ENCODE measurements at regions not wholly inside any gene's neighbourhood (a gene's known extent, or its start where the extent isn't known, plus 50 kb on each side); places are given as distances from the start of the nearest gene placed in this dataset.

GRCh38 chr22:27270818-27271510 is 530.6 kb downstream of the MN1 start:
- TF ChIP-seq EZH2phosphoT487 (IDR thresholded peaks at IDR 0.05; ENCODE audit: low read depth) (no peak), CTCF (IDR thresholded peaks at IDR 0.05; ENCODE audit: low read depth, low read length) (no peak)
- H3K27me3 ChIP-seq (ENCODE audit: low read depth, low read length), result peaks cover 8% of the 10 kb centered on the region; the same call in 1 of the 2 replicates

GRCh38 chr22:27273436-27273835 is 528.1 kb downstream of the MN1 start:
- H3K27ac ChIP-seq (ENCODE audit: low read length), result no peak overlapping the region
- H2AFZ ChIP-seq (ENCODE audit: low read depth, low read length), result no peak overlapping the region
- TF ChIP-seq EZH2phosphoT487 (IDR thresholded peaks at IDR 0.05; ENCODE audit: low read depth) (no peak), CTCF (IDR thresholded peaks at IDR 0.05; ENCODE audit: low read depth, low read length) (no peak)
- no peaks in the 10 kb centered on the region for H3K36me3 ChIP-seq (replicated peaks; ENCODE audit: low read depth, low read length)
- H3K9ac ChIP-seq (ENCODE audit: low read length), result no peak overlapping the region
- no peaks in the 10 kb centered on the region for H3K9me3 ChIP-seq (ENCODE audit: insufficient read depth, low read length)
- H3K27me3 ChIP-seq (ENCODE audit: low read depth, low read length), result peaks cover 12% of the 10 kb centered on the region; the same call in 1 of the 2 replicates
- H3K4me1 ChIP-seq (ENCODE audit: low read length), result no peaks in the 10 kb centered on the region
- no peak overlapping the region for H3K4me3 ChIP-seq (ENCODE audit: low read length)
- H3K79me2 ChIP-seq (ENCODE audit: low read length), result no peaks in the 10 kb centered on the region
- no peaks in the 10 kb centered on the region for H4K20me1 ChIP-seq (ENCODE audit: insufficient read depth, low read length)
- no peak overlapping the region for H3K4me2 ChIP-seq (ENCODE audit: low read length)

More at GRCh38 chr22:27270818-27271510, 530.6 kb downstream of the MN1 start:
- Histone ChIP-seq H3K36me3 (replicated peaks; ENCODE audit: low read depth, low read length) (no peaks in the 10 kb centered on the region), H3K4me2 (ENCODE audit: low read length) (no peak overlapping the region), H3K4me3 (ENCODE audit: low read length) (no peak overlapping the region), H3K27ac (ENCODE audit: low read length) (no peak overlapping the region), H3K9ac (ENCODE audit: low read length) (no peak overlapping the region), H3K79me2 (ENCODE audit: low read length) (no peaks in the 10 kb centered on the region), H3K9me3 (ENCODE audit: insufficient read depth, low read length) (no peaks in the 10 kb centered on the region), H4K20me1 (ENCODE audit: insufficient read depth, low read length) (no peaks in the 10 kb centered on the region), H3K4me1 (ENCODE audit: low read length) (no peaks in the 10 kb centered on the region), H2AFZ (ENCODE audit: low read depth, low read length) (no peak overlapping the region)

- Histone ChIP-seq H4K20me1 (ENCODE audit: insufficient read depth, low read length) (no peaks in the 10 kb centered on the region), H2AFZ (ENCODE audit: low read depth, low read length) (no peak overlapping the region), H3K4me2 (ENCODE audit: low read length) (no peak overlapping the region), H3K36me3 (replicated peaks; ENCODE audit: low read depth, low read length) (no peaks in the 10 kb centered on the region), H3K27ac (ENCODE audit: low read length) (no peak overlapping the region), H3K27me3 (ENCODE audit: low read depth, low read length) (peaks cover 9% of the 10 kb centered on the region; the same call in 1 of the 2 replicates), H3K79me2 (ENCODE audit: low read length) (no peaks in the 10 kb centered on the region), H3K4me3 (ENCODE audit: low read length) (no peak overlapping the region), H3K9me3 (ENCODE audit: insufficient read depth, low read length) (no peaks in the 10 kb centered on the region), H3K9ac (ENCODE audit: low read length) (no peak overlapping the region), H3K4me1 (ENCODE audit: low read length) (no peaks in the 10 kb centered on the region)
- no peak for TF ChIP-seq EZH2phosphoT487 (IDR thresholded peaks at IDR 0.05; ENCODE audit: low read depth)
These were observed 527.7 kb downstream of the MN1 start for GRCh38 chr22:27273853-27274252.

GRCh38 chr22:27274770-27275449 is 526.6 kb downstream of the MN1 start:
- H3K9ac ChIP-seq (ENCODE audit: low read length), result no peak overlapping the region
- no peaks in the 10 kb centered on the region for H4K20me1 ChIP-seq (ENCODE audit: insufficient read depth, low read length)
- H3K27ac ChIP-seq (ENCODE audit: low read length), result no peak overlapping the region
- H3K9me3 ChIP-seq (ENCODE audit: insufficient read depth, low read length), result no peaks in the 10 kb centered on the region
- no peaks in the 10 kb centered on the region for H3K36me3 ChIP-seq (replicated peaks; ENCODE audit: low read depth, low read length)
- no peaks in the 10 kb centered on the region for H3K79me2 ChIP-seq (ENCODE audit: low read length)
- H3K27me3 ChIP-seq (ENCODE audit: low read depth, low read length), result peaks cover 10% of the 10 kb centered on the region; the same call in 1 of the 2 replicates
- no peak overlapping the region for H2AFZ ChIP-seq (ENCODE audit: low read depth, low read length)
- H3K4me2 ChIP-seq (ENCODE audit: low read length), result no peak overlapping the region
- H3K4me1 ChIP-seq (ENCODE audit: low read length), result peaks cover under 1% of the 10 kb centered on the region; the same call in 1 of the 2 replicates
- TF ChIP-seq EZH2phosphoT487 (IDR thresholded peaks at IDR 0.05; ENCODE audit: low read depth) (no peak), CTCF (IDR thresholded peaks at IDR 0.05; ENCODE audit: low read depth, low read length) (no peak)
- H3K4me3 ChIP-seq (ENCODE audit: low read length), result no peak overlapping the region
